DOHH2 (cell line): ENCODE measurements at regions not wholly inside any gene's neighbourhood (a gene's known extent, or its start where the extent isn't known, plus 50 kb on each side); places are given as distances from the start of the nearest gene placed in this dataset.
"Not testable (repeated sequence)": the region's sequence is repeated elsewhere in the genome, so short reads cannot be mapped to it uniquely, and the experiment has no call there.

Source experiments
- H3F3A ChIP-seq: fragments of 200-600 bp; sonication (generic), shearing (Covaris generic); 2 replicates; pipeline ENCODE4 v1.6.0; 2016; ENCODE audit warnings: antibody characterized with exemption, mild to moderate bottlenecking; ENCODE audit not compliant: control insufficient read depth, insufficient read depth
- H3K27ac ChIP-seq: fragments of 200-600 bp; sonication (generic); 2 replicates; pipeline ENCODE4 v1.5.1; 2014; ENCODE audit warnings: low read depth, mild to moderate bottlenecking, low read length, moderate library complexity
- H3K27me3 ChIP-seq: fragments of 200-600 bp; sonication (generic); 2 replicates; pipeline ENCODE4 v1.6.1; 2014; ENCODE audit warnings: mild to moderate bottlenecking, low read length, mixed read lengths; ENCODE audit not compliant: control insufficient read depth
- H3K36me3 ChIP-seq: fragments of 200-600 bp; sonication (generic); 2 replicates; pipeline ENCODE4 v1.6.1; 2014; ENCODE audit warnings: mild to moderate bottlenecking, low read length, moderate library complexity, mixed read lengths; ENCODE audit not compliant: control insufficient read depth
- H3K4me1 ChIP-seq: fragments of 200-600 bp; sonication (generic); 2 replicates; pipeline ENCODE4 v1.6.1; 2014; ENCODE audit warnings: mild to moderate bottlenecking, low read length, mixed read lengths; ENCODE audit not compliant: control insufficient read depth
- H3K4me2 ChIP-seq: fragments of 200-600 bp; sonication (generic); 2 replicates; pipeline ENCODE4 v1.6.0; 2014; ENCODE audit warnings: mild to moderate bottlenecking, low read length, moderate library complexity
- H3K4me3 ChIP-seq: fragments of 200-600 bp; sonication (generic); 2 replicates; pipeline ENCODE4 v1.5.1; 2014; ENCODE audit warnings: mild to moderate bottlenecking, low read length, mixed read lengths
- H3K79me2 ChIP-seq: fragments of 200-600 bp; sonication (generic); 2 replicates; pipeline ENCODE4 v1.6.1; 2014; ENCODE audit warnings: mild to moderate bottlenecking, low read length, mixed read lengths; ENCODE audit not compliant: control insufficient read depth
- H3K9me2 ChIP-seq: fragments of 200-600 bp; sonication (generic); replicated peaks from 2 replicates; pipeline ENCODE4 v1.6.1; 2014; ENCODE audit warnings: mild to moderate bottlenecking, low read length, mixed read lengths; ENCODE audit not compliant: control insufficient read depth
- H3K9me3 ChIP-seq: fragments of 200-600 bp; sonication (generic); 2 replicates; pipeline ENCODE4 v1.6.1; 2014; ENCODE audit warnings: antibody characterized with exemption, low read length, mixed read lengths; ENCODE audit not compliant: control insufficient read depth, insufficient read depth
- H4K20me1 ChIP-seq: fragments of 200-600 bp; sonication (generic); 2 replicates; pipeline ENCODE4 v1.6.0; 2014; ENCODE audit warnings: low read depth, mild to moderate bottlenecking, antibody characterized with exemption, low read length, moderate library complexity; ENCODE audit not compliant: control insufficient read depth, insufficient read depth
- CTCF ChIP-seq: fragments of 200-600 bp; sonication (generic); IDR thresholded peaks from one replicate; pipeline ENCODE4 v1.5.1; 2014; ENCODE audit warnings: antibody characterized with exemption, mild to moderate bottlenecking, low read depth, low read length; ENCODE audit not compliant: poor library complexity, severe bottlenecking
- EZH2phosphoT487 ChIP-seq: fragments of 200-600 bp; sonication (generic); IDR thresholded peaks from 2 replicates; pipeline ENCODE4 v1.6.1; 2017; ENCODE audit warnings: borderline replicate concordance, mild to moderate bottlenecking, antibody characterized with exemption, low read length, moderate library complexity, mixed read lengths

- Histone ChIP-seq H3K27me3 (no peaks in the 10 kb centered on the region), H3K9me2 (no peaks in the 10 kb centered on the region), H3K27ac (no peak overlapping the region), H3K79me2 (no peaks in the 10 kb centered on the region), H3K4me1 (no peaks in the 10 kb centered on the region), H3K9me3 (no peaks in the 10 kb centered on the region), H3K4me2 (no peak overlapping the region), H3K36me3 (no peaks in the 10 kb centered on the region), H4K20me1 (no peaks in the 10 kb centered on the region), H3F3A (no peaks in the 10 kb centered on the region), H3K4me3 (no peak overlapping the region)
- TF ChIP-seq CTCF (no peak), EZH2phosphoT487 (no peak)
Measured at GRCh38 chrY:7837046-7837445, 925.5 kb upstream of the AMELY start.

- H3K27ac ChIP-seq, result no peak overlapping the region
- no peaks in the 10 kb centered on the region for H3F3A ChIP-seq
- no peaks in the 10 kb centered on the region for H3K36me3 ChIP-seq
- H3K4me3 ChIP-seq, result no peak overlapping the region
- TF ChIP-seq CTCF, result no peak
- no peak for TF ChIP-seq EZH2phosphoT487
- H3K79me2 ChIP-seq, result no peaks in the 10 kb centered on the region
- H3K9me3 ChIP-seq, result no peaks in the 10 kb centered on the region
- no peaks in the 10 kb centered on the region for H3K4me1 ChIP-seq
- H3K27me3 ChIP-seq, result no peaks in the 10 kb centered on the region
- H3K4me2 ChIP-seq, result no peak overlapping the region
- H3K9me2 ChIP-seq, result no peaks in the 10 kb centered on the region
- H4K20me1 ChIP-seq, result no peaks in the 10 kb centered on the region
Measured at GRCh38 chrY:7836366-7836765, 924.8 kb upstream of the AMELY start.

GRCh38 chrY:7835416-7835815 is 923.9 kb upstream of the AMELY start:
- Histone ChIP-seq H3K4me1 (no peaks in the 10 kb centered on the region), H3K27me3 (no peaks in the 10 kb centered on the region), H3K9me3 (no peaks in the 10 kb centered on the region), H3K27ac (no peak overlapping the region), H3K9me2 (no peaks in the 10 kb centered on the region), H3K4me2 (no peak overlapping the region), H3K36me3 (no peaks in the 10 kb centered on the region), H3K4me3 (no peak overlapping the region), H4K20me1 (no peaks in the 10 kb centered on the region), H3K79me2 (no peaks in the 10 kb centered on the region), H3F3A (no peaks in the 10 kb centered on the region)
- TF ChIP-seq CTCF, result no peak
- TF ChIP-seq EZH2phosphoT487, result no peak

GRCh38 chrY:7834284-7834683 is 922.7 kb upstream of the AMELY start:
- Histone ChIP-seq H3K79me2 (no peaks in the 10 kb centered on the region), H3K36me3 (no peaks in the 10 kb centered on the region), H3K27me3 (no peaks in the 10 kb centered on the region), H3K4me3 (no peak overlapping the region), H3K9me2 (no peaks in the 10 kb centered on the region), H3K4me1 (no peaks in the 10 kb centered on the region), H3K4me2 (no peak overlapping the region), H4K20me1 (no peaks in the 10 kb centered on the region), H3F3A (no peaks in the 10 kb centered on the region), H3K9me3 (no peaks in the 10 kb centered on the region), H3K27ac (no peak overlapping the region)
- TF ChIP-seq EZH2phosphoT487 (no peak), CTCF (no peak)

GRCh38 chrY:7830881-7831280 is 919.3 kb upstream of the AMELY start:
- H3K27me3 ChIP-seq, H3K27ac ChIP-seq, H3K36me3 ChIP-seq, H3K4me1 ChIP-seq, H3K9me3 ChIP-seq, H3F3A ChIP-seq, H4K20me1 ChIP-seq, H3K4me3 ChIP-seq, H3K79me2 ChIP-seq, H3K4me2 ChIP-seq, H3K9me2 ChIP-seq: not testable (repeated sequence)
